ENCODE measurements at regions not wholly inside any gene's neighbourhood (a gene's known extent, or its start where the extent isn't known, plus 50 kb on each side); places are given as distances from the start of the nearest gene placed in this dataset.

GRCh38 chr5:79850941-79851340, 140.1 kb downstream of the MTX3 start:
- H3K4me3 ChIP-seq (ENCODE audit: low read depth, low read length), result no peak overlapping the region
- in situ Hi-C loops (cut with HindIII; ENCODE audit: low sequenced_read_pairs), result no loop called here
- no peak for TF ChIP-seq CTCF (IDR thresholded peaks at IDR 0.05; ENCODE audit: low read depth, low read length, missing control alignments)
- DNase-seq (ENCODE audit: low read depth), result no peak

GRCh38 chr5:79850316-79850822, 140.7 kb downstream of the MTX3 start:
- no peak overlapping the region for H3K4me3 ChIP-seq (ENCODE audit: low read depth, low read length)
- in situ Hi-C loops (cut with HindIII; ENCODE audit: low sequenced_read_pairs), result no loop called here
- TF ChIP-seq CTCF (IDR thresholded peaks at IDR 0.05; ENCODE audit: low read depth, low read length, missing control alignments), result no peak
- DNase-seq (ENCODE audit: low read depth), result no peak

GRCh38 chr5:79849486-79850315, 141.4 kb downstream of the MTX3 start:
- H3K4me3 ChIP-seq (ENCODE audit: low read depth, low read length), result no peak overlapping the region
- in situ Hi-C loops (cut with HindIII; ENCODE audit: low sequenced_read_pairs), result no loop called here
- DNase-seq (ENCODE audit: low read depth), result no peak
- no peak for TF ChIP-seq CTCF (IDR thresholded peaks at IDR 0.05; ENCODE audit: low read depth, low read length, missing control alignments)
